ENCODE measurements at regions not wholly inside any gene's neighbourhood (a gene's known extent, or its start where the extent isn't known, plus 50 kb on each side); places are given as distances from the start of the nearest gene placed in this dataset.
"Not testable (repeated sequence)": the region's sequence is repeated elsewhere in the genome, so short reads cannot be mapped to it uniquely, and the experiment has no call there.

GRCh38 chr6:8175046-8175777, 72.9 kb upstream of the EEF1E1 start:
- no peak for DNase-seq (ENCODE audit: low read depth)
- TF ChIP-seq, protein P1, sequence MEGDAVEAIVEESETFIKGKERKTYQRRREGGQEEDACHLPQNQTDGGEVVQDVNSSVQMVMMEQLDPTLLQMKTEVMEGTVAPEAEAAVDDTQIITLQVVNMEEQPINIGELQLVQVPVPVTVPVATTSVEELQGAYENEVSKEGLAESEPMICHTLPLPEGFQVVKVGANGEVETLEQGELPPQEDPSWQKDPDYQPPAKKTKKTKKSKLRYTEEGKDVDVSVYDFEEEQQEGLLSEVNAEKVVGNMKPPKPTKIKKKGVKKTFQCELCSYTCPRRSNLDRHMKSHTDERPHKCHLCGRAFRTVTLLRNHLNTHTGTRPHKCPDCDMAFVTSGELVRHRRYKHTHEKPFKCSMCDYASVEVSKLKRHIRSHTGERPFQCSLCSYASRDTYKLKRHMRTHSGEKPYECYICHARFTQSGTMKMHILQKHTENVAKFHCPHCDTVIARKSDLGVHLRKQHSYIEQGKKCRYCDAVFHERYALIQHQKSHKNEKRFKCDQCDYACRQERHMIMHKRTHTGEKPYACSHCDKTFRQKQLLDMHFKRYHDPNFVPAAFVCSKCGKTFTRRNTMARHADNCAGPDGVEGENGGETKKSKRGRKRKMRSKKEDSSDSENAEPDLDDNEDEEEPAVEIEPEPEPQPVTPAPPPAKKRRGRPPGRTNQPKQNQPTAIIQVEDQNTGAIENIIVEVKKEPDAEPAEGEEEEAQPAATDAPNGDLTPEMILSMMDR (IDR thresholded peaks at IDR 0.05; ENCODE audit: low read length, missing control alignments): no peak
- no peak overlapping the region for H3K4me3 ChIP-seq (replicated peaks; ENCODE audit: low read depth, low read length)

- H3K4me3 ChIP-seq (replicated peaks; ENCODE audit: low read depth, low read length): no peak overlapping the region
- TF ChIP-seq, protein P1 (IDR thresholded peaks at IDR 0.05; ENCODE audit: low read length, missing control alignments): no peak
- DNase-seq (ENCODE audit: low read depth): no peak
These were observed 72.2 kb upstream of the EEF1E1 start for GRCh38 chr6:8174571-8174970.

- TF ChIP-seq, protein P1 (IDR thresholded peaks at IDR 0.05; ENCODE audit: low read length, missing control alignments): no peak
- no peak overlapping the region for H3K4me3 ChIP-seq (replicated peaks; ENCODE audit: low read depth, low read length)
- no peak for DNase-seq (ENCODE audit: low read depth)
These were observed 70.2 kb upstream of the EEF1E1 start for GRCh38 chr6:8172530-8172929.

DNA sequence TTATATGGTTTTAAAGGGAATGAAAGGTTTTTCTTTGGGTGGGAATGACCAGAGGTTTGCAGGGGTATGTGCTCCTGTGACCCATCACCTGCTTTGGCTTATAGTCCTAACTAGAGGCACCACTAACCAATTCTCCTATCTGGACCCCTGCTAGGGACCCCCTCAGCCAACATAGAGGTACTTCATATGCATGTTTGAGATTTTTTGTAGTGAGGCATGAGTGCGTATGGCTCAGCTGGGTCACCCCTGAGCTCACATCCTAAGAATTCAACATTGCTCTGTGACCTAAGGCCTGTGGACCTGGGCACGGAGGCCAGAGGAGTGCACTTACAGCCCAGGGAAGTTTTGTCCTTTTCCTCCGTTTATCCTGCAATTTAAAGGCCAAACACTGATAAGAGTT, 68.4 kb upstream of the EEF1E1 start:
- no peak for DNase-seq (ENCODE audit: low read depth)
- no peak overlapping the region for H3K4me3 ChIP-seq (replicated peaks; ENCODE audit: low read depth, low read length)
- TF ChIP-seq, protein P1 (IDR thresholded peaks at IDR 0.05; ENCODE audit: low read length, missing control alignments): no peak

DNA sequence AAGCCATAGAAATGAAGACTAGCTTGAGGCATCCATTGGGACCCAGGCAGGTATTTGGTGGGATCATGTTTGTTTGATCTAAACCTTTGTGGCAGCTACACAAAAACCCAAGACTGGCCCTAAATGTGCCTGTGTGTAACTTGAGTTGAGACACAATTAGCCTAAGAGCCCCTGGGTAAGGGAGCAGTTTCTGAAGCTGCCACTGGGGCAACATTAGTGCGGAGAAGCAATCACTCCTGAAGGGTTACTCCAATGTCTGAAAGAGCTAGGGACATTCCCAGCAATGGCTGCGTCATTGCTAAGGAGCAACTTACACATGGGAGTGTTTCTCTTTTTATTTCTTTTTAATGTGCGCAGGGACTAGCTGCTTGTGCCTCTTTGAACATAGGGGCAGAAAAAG, 67.9 kb upstream of the EEF1E1 start:
- TF ChIP-seq, protein P1 (IDR thresholded peaks at IDR 0.05; ENCODE audit: low read length, missing control alignments): no peak
- no peak for DNase-seq (ENCODE audit: low read depth)
- H3K4me3 ChIP-seq (replicated peaks; ENCODE audit: low read depth, low read length): no peak overlapping the region

DNA sequence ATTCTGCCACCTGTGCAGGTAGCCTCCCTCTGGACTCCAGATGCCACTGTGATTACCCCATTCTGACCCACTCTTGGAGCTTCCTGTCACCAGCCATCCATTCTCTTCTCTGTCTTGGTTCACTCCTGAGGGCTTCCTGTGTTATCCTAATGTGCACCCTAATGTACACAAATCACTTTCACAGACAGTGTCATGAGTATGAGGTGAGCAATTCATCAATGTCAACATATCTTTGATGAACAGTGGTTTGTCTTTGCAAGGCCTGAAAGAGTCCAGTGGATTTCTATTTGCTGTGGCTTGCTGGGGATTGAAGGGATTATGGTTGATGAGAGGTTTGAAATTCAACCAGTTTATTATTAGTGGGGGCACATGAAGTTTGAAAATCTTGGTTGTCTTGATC, 63.8 kb upstream of the EEF1E1 start:
- H3K4me3 ChIP-seq (replicated peaks; ENCODE audit: low read depth, low read length): no peak overlapping the region
- TF ChIP-seq, protein P1 (IDR thresholded peaks at IDR 0.05; ENCODE audit: low read length, missing control alignments): no peak
- no peak for DNase-seq (ENCODE audit: low read depth)

GRCh38 chr6:8165008-8165407, 62.7 kb upstream of the EEF1E1 start:
- not testable (repeated sequence) for DNase-seq (ENCODE audit: low read depth); H3K4me3 ChIP-seq (replicated peaks; ENCODE audit: low read depth, low read length)

GRCh38 chr6:8164281-8164680, 61.9 kb upstream of the EEF1E1 start:
- H3K4me3 ChIP-seq (replicated peaks; ENCODE audit: low read depth, low read length); DNase-seq (ENCODE audit: low read depth): not testable (repeated sequence)

Measured in fibroblast of pulmonary artery (primary cell).